Liver (tissue), 8 donors: ENCODE measurements at regions not wholly inside any gene's neighbourhood (a gene's known extent, or its start where the extent isn't known, plus 50 kb on each side); places are given as distances from the start of the nearest gene placed in this dataset.

Experiments used
- DNase-seq: peaks from one replicate; pipeline ENCODE4 v3.0.0-alpha.2; 2017; ENCODE audit warnings: low spot score
- H3K27ac ChIP-seq, 2 donors: one replicate each; pipeline ENCODE4 v1.7.0; 2013; ENCODE audit warnings: inconsistent platforms in 2 of 2, low read length in 2 of 2, control low read depth in 1 of 2, low read depth in 1 of 2, mild to moderate bottlenecking in 1 of 2
- H3K27me3 ChIP-seq, 4 donors: one replicate each; pipeline versions ENCODE4 v1.6.1 to v1.7.0; 2013; ENCODE audit warnings: low read length in 3 of 4, inconsistent platforms in 1 of 4, mild to moderate bottlenecking in 1 of 4, moderate library complexity in 1 of 4; ENCODE audit not compliant: control insufficient read depth in 4 of 4, insufficient read depth in 4 of 4
- H3K36me3 ChIP-seq, 4 donors: one replicate each; pipeline versions ENCODE4 v1.6.1 to v1.7.0; 2013; ENCODE audit warnings: low read length in 3 of 4, mild to moderate bottlenecking in 3 of 4, low read depth in 1 of 4, moderate library complexity in 1 of 4; ENCODE audit not compliant: control insufficient read depth in 4 of 4, insufficient read depth in 3 of 4
- H3K4me1 ChIP-seq, 4 donors: one replicate each; pipeline versions ENCODE4 v1.6.1 to v1.7.0; 2013; ENCODE audit warnings: low read length in 3 of 4, mild to moderate bottlenecking in 3 of 4, moderate library complexity in 1 of 4; ENCODE audit not compliant: control insufficient read depth in 4 of 4, insufficient read depth in 4 of 4
- H3K4me3 ChIP-seq, 3 donors: one replicate each; pipeline versions ENCODE4 v1.6.1 to v1.7.0; 2013; ENCODE audit warnings: low read length in 3 of 3, control low read depth in 1 of 3, low read depth in 1 of 3, mild to moderate bottlenecking in 1 of 3
- H3K9ac ChIP-seq, 2 donors: one replicate each; pipeline ENCODE4 v1.7.0; 2013; ENCODE audit warnings: low read length in 2 of 2, mild to moderate bottlenecking in 2 of 2, moderate library complexity in 2 of 2, control low read depth in 1 of 2, low read depth in 1 of 2
- H3K9me3 ChIP-seq, 4 donors: one replicate each; pipeline versions ENCODE4 v1.6.1 to v1.7.0; 2013; ENCODE audit warnings: low read length in 3 of 4; ENCODE audit not compliant: control insufficient read depth in 4 of 4
- CTCF ChIP-seq: fragments of 150-350 bp; IDR thresholded peaks from 2 replicates; pipeline ENCODE4 v1.5.1; 2017; ENCODE audit warnings: improper control_type of control experiment, low read depth, low read length; ENCODE audit not compliant: missing input control
- EGR1 ChIP-seq, 2 donors: IDR thresholded peaks; 2 replicates each; pipeline ENCODE4 v1.6.1; 2016 to 2018; ENCODE audit warnings: antibody characterized with exemption in 2 of 2, low read depth in 2 of 2
- FOXA1 ChIP-seq: IDR thresholded peaks from 2 replicates; pipeline ENCODE4 v1.6.1; 2016; ENCODE audit warnings: antibody characterized with exemption
- FOXA2 ChIP-seq: IDR thresholded peaks from 2 replicates; pipeline ENCODE4 v1.6.1; 2016; ENCODE audit warnings: antibody characterized with exemption
- GABPA ChIP-seq, 2 donors: IDR thresholded peaks in 1 of 2; conservative IDR thresholded peaks in 1 of 2; 2 replicates each; pipeline ENCODE4 v1.6.1; 2016; ENCODE audit warnings: antibody characterized with exemption in 2 of 2, mild to moderate bottlenecking in 1 of 2, moderate library complexity in 1 of 2
- HNF4A ChIP-seq, 2 donors: conservative IDR thresholded peaks; 2 replicates each; pipeline ENCODE4 v1.6.1; 2016; ENCODE audit warnings: antibody characterized with exemption in 2 of 2, mild to moderate bottlenecking in 2 of 2
- HNF4G ChIP-seq: IDR thresholded peaks from 2 replicates; pipeline ENCODE4 v1.6.1; 2016; ENCODE audit warnings: antibody characterized with exemption
- JUND ChIP-seq, 2 donors: IDR thresholded peaks; 2 replicates each; pipeline ENCODE4 v1.6.1; 2016; ENCODE audit warnings: antibody characterized with exemption in 2 of 2
- MAX ChIP-seq: IDR thresholded peaks from 2 replicates; pipeline ENCODE4 v1.6.1; 2016; ENCODE audit warnings: antibody characterized with exemption
- NR2F2 ChIP-seq: IDR thresholded peaks from 2 replicates; pipeline ENCODE4 v1.6.1; 2016; ENCODE audit warnings: antibody characterized with exemption
- RAD21 ChIP-seq, 2 donors: IDR thresholded peaks; 2 replicates each; pipeline ENCODE4 v1.6.1; 2016; ENCODE audit warnings: antibody characterized with exemption in 2 of 2, mild to moderate bottlenecking in 2 of 2
- RXRA ChIP-seq, 2 donors: IDR thresholded peaks; 2 replicates each; pipeline ENCODE4 v1.6.1; 2017 to 2018; ENCODE audit warnings: antibody characterized with exemption in 2 of 2, mild to moderate bottlenecking in 1 of 2
- SP1 ChIP-seq: IDR thresholded peaks from 2 replicates; pipeline ENCODE4 v1.6.1; 2018; ENCODE audit warnings: antibody characterized with exemption, mild to moderate bottlenecking
- YY1 ChIP-seq: IDR thresholded peaks from 2 replicates; pipeline ENCODE4 v1.6.1; 2016; ENCODE audit warnings: antibody characterized with exemption, mild to moderate bottlenecking
- WGBS: extraction: QIAGEN DNeasy Blood & Tissue Kit; methylation state at CpG from one replicate; pipeline ENCODE4 v1.1.7; 2013; 5-methylcytosine and 5-hydroxymethylcytosine counted together
- TF ChIP-seq, protein P1 (sequence below): IDR thresholded peaks from 2 replicates; pipeline ENCODE4 v1.6.1; 2016; ENCODE audit warnings: antibody characterized with exemption
- TF ChIP-seq, protein P2 (sequence below): IDR thresholded peaks from 2 replicates; pipeline ENCODE4 v1.6.1; 2016; ENCODE audit warnings: antibody characterized with exemption
- TF ChIP-seq, protein P3 (sequence below): IDR thresholded peaks from 2 replicates; pipeline ENCODE4 v1.6.1; 2016; ENCODE audit warnings: antibody characterized with exemption, mild to moderate bottlenecking
- donor health status: healthy.
- donor health status: healthy.
- donor health status: healthy.
- donor health status: healthy.
- donor health status: healthy.

DNA sequence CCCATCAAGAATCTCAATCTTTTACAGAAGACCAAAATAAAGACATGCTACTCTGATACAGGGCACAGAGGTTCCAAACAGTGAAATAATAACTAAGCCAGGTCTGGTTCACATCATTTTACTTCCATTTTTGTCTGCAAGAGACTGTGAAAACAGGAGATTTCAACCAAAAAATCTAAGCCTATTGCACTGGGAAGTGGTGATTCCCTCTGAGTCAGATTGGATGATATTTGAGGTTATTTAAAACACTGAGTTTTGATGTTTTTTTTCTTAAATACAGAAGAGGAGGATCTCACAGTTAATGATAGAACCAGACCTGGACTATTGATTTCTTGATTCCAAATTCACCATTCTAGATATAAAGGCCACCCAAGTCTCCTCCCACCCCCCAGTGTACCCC is 117.3 kb upstream of the FAM20A start:
- TF ChIP-seq GABPA (IDR thresholded peaks at IDR 0.05 in 1 of 2, conservative IDR thresholded peaks at IDR 0.05 in 1 of 2), result no peak
- no peak for TF ChIP-seq FOXA1
- TF ChIP-seq, protein P1, sequence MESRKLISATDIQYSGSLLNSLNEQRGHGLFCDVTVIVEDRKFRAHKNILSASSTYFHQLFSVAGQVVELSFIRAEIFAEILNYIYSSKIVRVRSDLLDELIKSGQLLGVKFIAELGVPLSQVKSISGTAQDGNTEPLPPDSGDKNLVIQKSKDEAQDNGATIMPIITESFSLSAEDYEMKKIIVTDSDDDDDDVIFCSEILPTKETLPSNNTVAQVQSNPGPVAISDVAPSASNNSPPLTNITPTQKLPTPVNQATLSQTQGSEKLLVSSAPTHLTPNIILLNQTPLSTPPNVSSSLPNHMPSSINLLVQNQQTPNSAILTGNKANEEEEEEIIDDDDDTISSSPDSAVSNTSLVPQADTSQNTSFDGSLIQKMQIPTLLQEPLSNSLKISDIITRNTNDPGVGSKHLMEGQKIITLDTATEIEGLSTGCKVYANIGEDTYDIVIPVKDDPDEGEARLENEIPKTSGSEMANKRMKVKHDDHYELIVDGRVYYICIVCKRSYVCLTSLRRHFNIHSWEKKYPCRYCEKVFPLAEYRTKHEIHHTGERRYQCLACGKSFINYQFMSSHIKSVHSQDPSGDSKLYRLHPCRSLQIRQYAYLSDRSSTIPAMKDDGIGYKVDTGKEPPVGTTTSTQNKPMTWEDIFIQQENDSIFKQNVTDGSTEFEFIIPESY, result no peak
- TF ChIP-seq RAD21 (IDR thresholded peaks at IDR 0.05), result no peak
- TF ChIP-seq HNF4G, result no peak
- TF ChIP-seq, protein P2, sequence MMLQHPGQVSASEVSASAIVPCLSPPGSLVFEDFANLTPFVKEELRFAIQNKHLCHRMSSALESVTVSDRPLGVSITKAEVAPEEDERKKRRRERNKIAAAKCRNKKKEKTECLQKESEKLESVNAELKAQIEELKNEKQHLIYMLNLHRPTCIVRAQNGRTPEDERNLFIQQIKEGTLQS, result no peak
- TF ChIP-seq YY1, result no peak
- no peak for TF ChIP-seq JUND (IDR thresholded peaks at IDR 0.05)
- TF ChIP-seq, protein P3, sequence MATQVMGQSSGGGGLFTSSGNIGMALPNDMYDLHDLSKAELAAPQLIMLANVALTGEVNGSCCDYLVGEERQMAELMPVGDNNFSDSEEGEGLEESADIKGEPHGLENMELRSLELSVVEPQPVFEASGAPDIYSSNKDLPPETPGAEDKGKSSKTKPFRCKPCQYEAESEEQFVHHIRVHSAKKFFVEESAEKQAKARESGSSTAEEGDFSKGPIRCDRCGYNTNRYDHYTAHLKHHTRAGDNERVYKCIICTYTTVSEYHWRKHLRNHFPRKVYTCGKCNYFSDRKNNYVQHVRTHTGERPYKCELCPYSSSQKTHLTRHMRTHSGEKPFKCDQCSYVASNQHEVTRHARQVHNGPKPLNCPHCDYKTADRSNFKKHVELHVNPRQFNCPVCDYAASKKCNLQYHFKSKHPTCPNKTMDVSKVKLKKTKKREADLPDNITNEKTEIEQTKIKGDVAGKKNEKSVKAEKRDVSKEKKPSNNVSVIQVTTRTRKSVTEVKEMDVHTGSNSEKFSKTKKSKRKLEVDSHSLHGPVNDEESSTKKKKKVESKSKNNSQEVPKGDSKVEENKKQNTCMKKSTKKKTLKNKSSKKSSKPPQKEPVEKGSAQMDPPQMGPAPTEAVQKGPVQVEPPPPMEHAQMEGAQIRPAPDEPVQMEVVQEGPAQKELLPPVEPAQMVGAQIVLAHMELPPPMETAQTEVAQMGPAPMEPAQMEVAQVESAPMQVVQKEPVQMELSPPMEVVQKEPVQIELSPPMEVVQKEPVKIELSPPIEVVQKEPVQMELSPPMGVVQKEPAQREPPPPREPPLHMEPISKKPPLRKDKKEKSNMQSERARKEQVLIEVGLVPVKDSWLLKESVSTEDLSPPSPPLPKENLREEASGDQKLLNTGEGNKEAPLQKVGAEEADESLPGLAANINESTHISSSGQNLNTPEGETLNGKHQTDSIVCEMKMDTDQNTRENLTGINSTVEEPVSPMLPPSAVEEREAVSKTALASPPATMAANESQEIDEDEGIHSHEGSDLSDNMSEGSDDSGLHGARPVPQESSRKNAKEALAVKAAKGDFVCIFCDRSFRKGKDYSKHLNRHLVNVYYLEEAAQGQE, result no peak
- TF ChIP-seq SP1, result no peak
- TF ChIP-seq RXRA (IDR thresholded peaks at IDR 0.05), result no peak
- no peak for TF ChIP-seq EGR1 (IDR thresholded peaks at IDR 0.05; ENCODE audit: low read depth in 2 of 2)
- no peak for TF ChIP-seq MAX
- TF ChIP-seq NR2F2, result no peak
- TF ChIP-seq FOXA2, result no peak
- TF ChIP-seq CTCF, result no peak
- TF ChIP-seq HNF4A (conservative IDR thresholded peaks at IDR 0.05), result no peak
- no peak overlapping the region for H3K4me3 ChIP-seq
- no peak overlapping the region for H3K27ac ChIP-seq

DNA sequence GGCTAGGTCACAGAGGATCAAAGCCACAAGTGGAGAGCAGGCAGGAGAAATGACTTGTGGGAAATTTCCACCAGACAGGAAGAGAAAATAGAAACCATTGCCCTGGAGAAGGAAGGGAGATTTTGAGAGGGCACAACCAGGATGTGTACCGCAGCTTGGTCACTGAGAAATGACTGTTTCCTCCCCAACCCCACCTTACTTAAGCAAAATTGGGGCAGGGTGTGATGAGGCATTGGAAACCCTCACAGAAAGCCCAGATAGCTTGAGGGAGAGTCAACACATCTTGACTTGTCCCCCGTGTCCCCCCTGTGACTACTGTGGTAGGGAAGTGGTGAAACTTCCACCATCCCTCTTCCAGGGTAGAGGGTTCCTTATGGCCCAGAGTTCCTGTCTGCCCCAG is 113.5 kb upstream of the FAM20A start:
- H3K4me3 ChIP-seq, result no peak overlapping the region
- no peaks in the 10 kb centered on the region for H3K9me3 ChIP-seq
- no peak for DNase-seq
- no peak overlapping the region for H3K27ac ChIP-seq
- 91% methylated on average over 2 of the region's 2 CpGs for WGBS
- no peak overlapping the region for H3K9ac ChIP-seq
- TF ChIP-seq EGR1 (IDR thresholded peaks at IDR 0.05; ENCODE audit: low read depth in 2 of 2) (no peak), CTCF (no peak), GABPA (IDR thresholded peaks at IDR 0.05 in 1 of 2, conservative IDR thresholded peaks at IDR 0.05 in 1 of 2) (no peak)
- TF ChIP-seq, protein P2, result no peak
- TF ChIP-seq, protein P1, result no peak
- H3K4me1 ChIP-seq, result no peaks in the 10 kb centered on the region
- no peaks in the 10 kb centered on the region for H3K36me3 ChIP-seq
- no peaks in the 10 kb centered on the region for H3K27me3 ChIP-seq

More for the DNA sequence above, 117.3 kb upstream of the FAM20A start:
- DNase-seq, result no peak
- H3K27me3 ChIP-seq, result no peaks in the 10 kb centered on the region
- no peaks in the 10 kb centered on the region for H3K9me3 ChIP-seq
- H3K4me1 ChIP-seq, result no peaks in the 10 kb centered on the region
- no peak overlapping the region for H3K9ac ChIP-seq
- no peaks in the 10 kb centered on the region for H3K36me3 ChIP-seq
